Right lobe of liver (tissue), 4 donors: ENCODE measurements at regions not wholly inside any gene's neighbourhood (a gene's known extent, or its start where the extent isn't known, plus 50 kb on each side); places are given as distances from the start of the nearest gene placed in this dataset.

Experiments
- POLR2A ChIP-seq: fragments of 450-650 bp; IDR thresholded peaks from one replicate; pipeline ENCODE4 v1.6.1; 2017; ENCODE audit warnings: antibody characterized with exemption, mild to moderate bottlenecking
- TF ChIP-seq, protein P1 (sequence below), 4 donors: fragments of 200-600 bp in 3 of 4; fragments of 450-650 bp in 1 of 4; IDR thresholded peaks; one replicate each; pipeline versions ENCODE4 v1.5.1 to v1.8.0; 2016 to 2022; ENCODE audit warnings: antibody characterized with exemption in 4 of 4, mild to moderate bottlenecking in 2 of 4
- donor health status: DM: no; HTN: no; CAD: no.
- donor health status: DM: no; HTN: no; CAD: no.
- donor health status: DM: no; HTN: yes; CAD: no.

DNA sequence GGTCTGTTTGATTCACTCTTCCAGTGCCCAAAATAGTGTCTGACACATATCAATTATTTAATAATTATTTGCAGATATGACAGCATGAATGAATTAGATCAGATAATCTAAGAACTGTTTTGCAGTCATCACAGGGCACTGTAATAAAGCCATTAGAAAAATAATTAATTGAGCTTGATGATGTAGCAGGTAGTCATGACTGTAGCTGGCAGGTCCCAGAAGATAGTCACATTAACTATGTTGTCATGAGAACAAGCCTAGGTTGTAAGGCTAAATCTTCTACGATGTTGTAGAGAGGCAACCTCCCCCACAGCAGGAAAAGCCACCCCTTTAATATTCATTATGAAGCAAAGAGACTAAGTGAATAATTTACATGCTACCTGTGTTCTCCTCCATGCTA lies 243.9 kb upstream of the SPTLC3 start:
- TF ChIP-seq, protein P1, sequence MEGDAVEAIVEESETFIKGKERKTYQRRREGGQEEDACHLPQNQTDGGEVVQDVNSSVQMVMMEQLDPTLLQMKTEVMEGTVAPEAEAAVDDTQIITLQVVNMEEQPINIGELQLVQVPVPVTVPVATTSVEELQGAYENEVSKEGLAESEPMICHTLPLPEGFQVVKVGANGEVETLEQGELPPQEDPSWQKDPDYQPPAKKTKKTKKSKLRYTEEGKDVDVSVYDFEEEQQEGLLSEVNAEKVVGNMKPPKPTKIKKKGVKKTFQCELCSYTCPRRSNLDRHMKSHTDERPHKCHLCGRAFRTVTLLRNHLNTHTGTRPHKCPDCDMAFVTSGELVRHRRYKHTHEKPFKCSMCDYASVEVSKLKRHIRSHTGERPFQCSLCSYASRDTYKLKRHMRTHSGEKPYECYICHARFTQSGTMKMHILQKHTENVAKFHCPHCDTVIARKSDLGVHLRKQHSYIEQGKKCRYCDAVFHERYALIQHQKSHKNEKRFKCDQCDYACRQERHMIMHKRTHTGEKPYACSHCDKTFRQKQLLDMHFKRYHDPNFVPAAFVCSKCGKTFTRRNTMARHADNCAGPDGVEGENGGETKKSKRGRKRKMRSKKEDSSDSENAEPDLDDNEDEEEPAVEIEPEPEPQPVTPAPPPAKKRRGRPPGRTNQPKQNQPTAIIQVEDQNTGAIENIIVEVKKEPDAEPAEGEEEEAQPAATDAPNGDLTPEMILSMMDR (IDR thresholded peaks at IDR 0.05) = no peak
- TF ChIP-seq POLR2A = no peak
